ENCODE measurements at regions not wholly inside any gene's neighbourhood (a gene's known extent, or its start where the extent isn't known, plus 50 kb on each side); places are given as distances from the start of the nearest gene placed in this dataset.

DNA sequence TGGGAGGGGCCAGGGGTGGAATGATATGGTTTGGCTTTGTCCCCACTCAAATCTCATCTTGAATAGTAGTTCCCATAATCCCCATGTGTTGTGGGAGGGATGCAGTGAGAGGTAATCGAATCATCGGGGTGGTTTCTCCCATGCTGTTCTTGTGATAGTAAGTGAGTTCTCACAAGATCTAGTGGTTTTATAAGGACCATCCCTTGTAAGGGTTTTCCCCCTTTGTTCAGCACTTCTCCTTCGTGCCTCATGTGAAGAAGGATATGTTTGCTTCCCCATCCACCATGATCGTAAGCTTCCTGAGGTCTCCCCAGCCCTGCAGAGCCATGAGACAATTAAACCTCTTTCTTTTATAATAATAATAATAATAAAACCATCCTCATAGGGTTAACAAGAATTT, 53.4 kb upstream of the PRNP start:
- TF ChIP-seq ZNF274 (IDR thresholded peaks at IDR 0.05; ENCODE audit: low read depth, low read length) (no peak), EZH2 (IDR thresholded peaks at IDR 0.05) (no peak), FOSL1 (IDR thresholded peaks at IDR 0.05; ENCODE audit: low read depth) (no peak)
- TF ChIP-seq, protein P1, sequence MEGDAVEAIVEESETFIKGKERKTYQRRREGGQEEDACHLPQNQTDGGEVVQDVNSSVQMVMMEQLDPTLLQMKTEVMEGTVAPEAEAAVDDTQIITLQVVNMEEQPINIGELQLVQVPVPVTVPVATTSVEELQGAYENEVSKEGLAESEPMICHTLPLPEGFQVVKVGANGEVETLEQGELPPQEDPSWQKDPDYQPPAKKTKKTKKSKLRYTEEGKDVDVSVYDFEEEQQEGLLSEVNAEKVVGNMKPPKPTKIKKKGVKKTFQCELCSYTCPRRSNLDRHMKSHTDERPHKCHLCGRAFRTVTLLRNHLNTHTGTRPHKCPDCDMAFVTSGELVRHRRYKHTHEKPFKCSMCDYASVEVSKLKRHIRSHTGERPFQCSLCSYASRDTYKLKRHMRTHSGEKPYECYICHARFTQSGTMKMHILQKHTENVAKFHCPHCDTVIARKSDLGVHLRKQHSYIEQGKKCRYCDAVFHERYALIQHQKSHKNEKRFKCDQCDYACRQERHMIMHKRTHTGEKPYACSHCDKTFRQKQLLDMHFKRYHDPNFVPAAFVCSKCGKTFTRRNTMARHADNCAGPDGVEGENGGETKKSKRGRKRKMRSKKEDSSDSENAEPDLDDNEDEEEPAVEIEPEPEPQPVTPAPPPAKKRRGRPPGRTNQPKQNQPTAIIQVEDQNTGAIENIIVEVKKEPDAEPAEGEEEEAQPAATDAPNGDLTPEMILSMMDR (IDR thresholded peaks at IDR 0.05 in 2 of 3, conservative IDR thresholded peaks at IDR 0.05 in 1 of 3; ENCODE audit: borderline replicate concordance in 1 of 3, insufficient read depth in 1 of 3, low read depth in 2 of 3, low read length in 2 of 3) = no peak
